ENCODE measurements at regions not wholly inside any gene's neighbourhood (a gene's known extent, or its start where the extent isn't known, plus 50 kb on each side); places are given as distances from the start of the nearest gene placed in this dataset.

- TF ChIP-seq CTCF (IDR thresholded peaks at IDR 0.05) (no peak), ZFX (IDR thresholded peaks at IDR 0.05; ENCODE audit: borderline replicate concordance) (no peak)
Observed at GRCh38 chr2:164023896-164024295, 288.1 kb upstream of the FIGN start.
